ENCODE measurements at regions not wholly inside any gene's neighbourhood (a gene's known extent, or its start where the extent isn't known, plus 50 kb on each side); places are given as distances from the start of the nearest gene placed in this dataset.
"Not testable (repeated sequence)": the region's sequence is repeated elsewhere in the genome, so short reads cannot be mapped to it uniquely, and the experiment has no call there.

DNA sequence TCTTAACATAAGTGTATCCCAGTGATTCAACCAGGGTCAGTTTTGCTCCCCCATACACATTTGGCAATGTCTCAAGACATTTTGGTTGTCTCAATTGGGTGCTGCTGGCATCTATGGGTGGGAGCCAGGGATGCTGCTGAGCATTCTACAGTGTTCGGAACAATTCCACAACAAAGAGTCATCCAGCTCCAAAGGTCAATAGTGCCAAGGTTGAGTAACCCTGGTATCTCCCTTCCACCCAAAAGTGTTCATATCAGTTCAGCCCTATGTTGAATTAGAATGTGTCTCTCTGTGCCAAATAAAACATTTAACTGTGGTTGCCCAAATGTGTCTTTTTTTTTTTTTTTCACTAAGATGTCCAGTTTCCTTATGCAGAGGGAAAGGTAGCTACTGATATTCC is 129.4 kb upstream of the RAI2 start:
- Mint-ChIP-seq H3K4me1 (ENCODE audit: low read depth) (peaks cover 18% of the 10 kb centered on the region), H3K4me3 (no peak overlapping the region)
- no peak for ATAC-seq (replicated peaks in 1 of 2)

DNA sequence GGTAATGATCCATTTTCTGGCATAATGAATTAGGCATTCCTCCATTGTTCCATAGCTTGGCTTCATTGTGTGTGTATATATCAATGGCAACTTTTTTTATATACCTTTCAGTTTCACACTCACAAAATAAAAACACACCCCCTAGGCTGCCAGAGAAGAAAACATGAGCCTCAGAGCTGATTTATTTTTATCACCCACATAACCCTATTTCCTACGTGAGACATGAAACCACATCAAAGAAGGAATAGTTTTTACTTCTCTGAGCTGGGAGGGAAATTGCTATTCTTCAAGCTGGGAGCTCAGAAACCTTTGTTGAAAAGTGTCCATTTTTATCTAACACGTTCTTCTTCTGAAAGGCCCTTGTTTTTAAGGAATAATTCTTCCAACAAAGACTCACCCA is 126.7 kb upstream of the RAI2 start:
- DNase-seq (no peak), ATAC-seq (replicated peaks in 1 of 2) (peak in 1 of 2 donors; percentile 59)
- H3K27me3 Mint-ChIP-seq (ENCODE audit: low read depth): peaks cover 9% of the 10 kb centered on the region
- H3K4me3 Mint-ChIP-seq: no peak overlapping the region
- no peak overlapping the region for H3K27ac Mint-ChIP-seq
- no peaks in the 10 kb centered on the region for H3K36me3 Mint-ChIP-seq (ENCODE audit: insufficient read depth in 2 of 2)
- H3K4me1 Mint-ChIP-seq (ENCODE audit: low read depth): peaks cover 20% of the 10 kb centered on the region
- no peaks in the 10 kb centered on the region for H3K9me3 Mint-ChIP-seq

More for the DNA sequence above, 129.4 kb upstream of the RAI2 start:
- Mint-ChIP-seq H3K36me3 (ENCODE audit: insufficient read depth in 2 of 2) (no peaks in the 10 kb centered on the region), H3K27ac (no peak overlapping the region), H3K9me3 (no peaks in the 10 kb centered on the region), H3K27me3 (ENCODE audit: low read depth) (peaks cover 9% of the 10 kb centered on the region)
- DNase-seq: no peak

DNA sequence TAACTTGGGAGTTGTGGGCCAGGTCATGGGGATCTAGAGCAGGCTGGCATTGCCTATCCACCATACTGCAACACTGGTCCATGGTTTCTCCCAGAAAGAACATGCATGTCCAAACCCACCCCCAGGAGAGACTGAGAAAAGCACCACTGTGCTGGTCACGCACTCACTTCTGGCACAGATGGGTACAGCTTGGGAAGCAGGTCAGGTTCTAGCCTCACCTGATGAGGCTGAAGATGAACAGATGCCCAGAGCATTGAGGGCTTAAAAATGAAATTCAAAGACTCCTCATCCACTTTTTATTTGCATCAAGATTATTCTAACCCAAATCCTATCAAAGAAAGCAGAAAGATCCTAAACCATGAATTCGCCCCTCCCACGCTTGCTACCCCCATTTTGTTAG is 125.9 kb upstream of the RAI2 start:
- DNase-seq: no peak
- Mint-ChIP-seq H3K9me3 (no peaks in the 10 kb centered on the region), H3K27me3 (ENCODE audit: low read depth) (peaks cover 11% of the 10 kb centered on the region), H3K36me3 (ENCODE audit: insufficient read depth in 2 of 2) (no peaks in the 10 kb centered on the region), H3K4me3 (no peak overlapping the region), H3K4me1 (ENCODE audit: low read depth) (peaks cover 20% of the 10 kb centered on the region), H3K27ac (no peak overlapping the region)
- no peak for ATAC-seq (replicated peaks in 1 of 2)

DNA sequence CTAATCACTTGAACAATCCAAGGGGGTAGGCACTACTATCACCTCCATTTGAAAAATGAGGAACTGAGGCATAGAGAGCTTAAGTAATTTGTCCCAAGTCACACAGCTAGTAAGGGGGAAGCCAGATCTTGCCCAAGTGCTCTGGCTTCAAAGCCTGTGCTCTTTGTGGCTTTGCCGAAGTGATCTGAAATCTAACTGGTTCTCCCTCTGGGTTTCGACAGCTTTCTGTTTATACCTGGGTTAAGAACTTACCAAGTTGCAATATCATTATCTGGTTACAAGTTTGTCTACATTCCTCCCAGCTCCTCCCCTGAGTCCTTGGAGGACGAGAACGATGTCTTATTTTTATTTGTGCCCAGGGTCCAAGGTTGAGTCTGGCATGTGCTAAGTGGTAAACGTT is 125.3 kb upstream of the RAI2 start:
- no peak for ATAC-seq (replicated peaks in 1 of 2)
- H3K9me3 Mint-ChIP-seq: no peaks in the 10 kb centered on the region
- H3K4me3 Mint-ChIP-seq: no peak overlapping the region
- peaks cover 17% of the 10 kb centered on the region for H3K27me3 Mint-ChIP-seq (ENCODE audit: low read depth)
- H3K4me1 Mint-ChIP-seq (ENCODE audit: low read depth): peaks cover 20% of the 10 kb centered on the region
- no peaks in the 10 kb centered on the region for H3K36me3 Mint-ChIP-seq (ENCODE audit: insufficient read depth in 2 of 2)
- H3K27ac Mint-ChIP-seq: no peak overlapping the region
- no peak for DNase-seq

DNA sequence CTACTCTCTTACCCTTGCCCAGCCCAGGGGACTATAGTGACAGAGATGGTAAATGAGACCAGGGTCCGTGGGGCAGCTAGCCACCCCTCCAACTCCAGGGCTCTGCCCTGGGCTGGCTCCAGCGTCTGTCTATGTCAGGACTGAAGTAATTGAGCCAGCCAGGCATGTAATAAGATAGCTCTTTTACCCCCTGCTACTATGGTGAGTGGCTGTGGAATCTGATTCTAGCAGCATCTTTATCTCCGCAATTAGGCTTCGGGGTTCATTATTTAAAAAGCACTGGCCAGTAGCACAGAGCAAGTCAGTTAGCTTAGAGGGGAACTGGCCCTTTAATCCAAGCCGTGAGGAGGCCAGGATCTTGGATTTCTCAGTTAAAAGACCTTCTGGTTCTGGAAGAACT is 123.3 kb upstream of the RAI2 start:
- ATAC-seq (replicated peaks in 1 of 2) (no peak), DNase-seq (no peak)
- Mint-ChIP-seq H3K27ac (no peak overlapping the region), H3K4me1 (ENCODE audit: low read depth) (peaks cover 20% of the 10 kb centered on the region), H3K4me3 (no peak overlapping the region), H3K9me3 (no peaks in the 10 kb centered on the region), H3K27me3 (ENCODE audit: low read depth) (peaks cover 14% of the 10 kb centered on the region), H3K36me3 (ENCODE audit: insufficient read depth in 2 of 2) (no peaks in the 10 kb centered on the region)

- Mint-ChIP-seq H3K4me1 (ENCODE audit: low read depth) (peaks cover 20% of the 10 kb centered on the region), H3K36me3 (ENCODE audit: insufficient read depth in 2 of 2) (no peaks in the 10 kb centered on the region), H3K4me3 (no peak overlapping the region), H3K27ac (no peak overlapping the region), H3K27me3 (ENCODE audit: low read depth) (peaks cover 13% of the 10 kb centered on the region), H3K9me3 (no peaks in the 10 kb centered on the region)
- DNase-seq (no peak), ATAC-seq (replicated peaks in 1 of 2) (no peak)
Measured at GRCh38 chrX:17983389-17983788, 122.3 kb upstream of the RAI2 start.

- no peak for DNase-seq
- H3K36me3 Mint-ChIP-seq (ENCODE audit: insufficient read depth in 2 of 2): no peaks in the 10 kb centered on the region
- peaks cover 0 to 1% of the 10 kb centered on the region in 2 donors for H3K9me3 Mint-ChIP-seq
- H3K4me3 Mint-ChIP-seq: no peak overlapping the region
- no peaks in the 10 kb centered on the region for H3K4me1 Mint-ChIP-seq (ENCODE audit: low read depth)
- no peak overlapping the region for H3K27ac Mint-ChIP-seq
- peaks cover 20% of the 10 kb centered on the region for H3K27me3 Mint-ChIP-seq (ENCODE audit: low read depth)
- no peak for ATAC-seq (replicated peaks in 1 of 2)
Measured at GRCh38 chrX:17977696-17978095, 116.6 kb upstream of the RAI2 start.

GRCh38 chrX:17976955-17977354 is 115.9 kb upstream of the RAI2 start:
- H3K4me3 Mint-ChIP-seq: no peak overlapping the region
- peaks cover 0 to 1% of the 10 kb centered on the region in 2 donors for H3K9me3 Mint-ChIP-seq
- ATAC-seq (replicated peaks in 1 of 2) (no peak), DNase-seq (no peak)
- peaks cover 17% of the 10 kb centered on the region for H3K27me3 Mint-ChIP-seq (ENCODE audit: low read depth)
- no peaks in the 10 kb centered on the region for H3K4me1 Mint-ChIP-seq (ENCODE audit: low read depth)
- no peak overlapping the region for H3K27ac Mint-ChIP-seq
- no peaks in the 10 kb centered on the region for H3K36me3 Mint-ChIP-seq (ENCODE audit: insufficient read depth in 2 of 2)

- H3K27me3 Mint-ChIP-seq (ENCODE audit: low read depth); DNase-seq; H3K4me1 Mint-ChIP-seq (ENCODE audit: low read depth); ATAC-seq (replicated peaks in 1 of 2); H3K36me3 Mint-ChIP-seq (ENCODE audit: insufficient read depth in 2 of 2); H3K4me3 Mint-ChIP-seq; H3K27ac Mint-ChIP-seq; H3K9me3 Mint-ChIP-seq: not testable (repeated sequence)
Measured at GRCh38 chrX:17975349-17975748, 114.3 kb upstream of the RAI2 start.

DNA sequence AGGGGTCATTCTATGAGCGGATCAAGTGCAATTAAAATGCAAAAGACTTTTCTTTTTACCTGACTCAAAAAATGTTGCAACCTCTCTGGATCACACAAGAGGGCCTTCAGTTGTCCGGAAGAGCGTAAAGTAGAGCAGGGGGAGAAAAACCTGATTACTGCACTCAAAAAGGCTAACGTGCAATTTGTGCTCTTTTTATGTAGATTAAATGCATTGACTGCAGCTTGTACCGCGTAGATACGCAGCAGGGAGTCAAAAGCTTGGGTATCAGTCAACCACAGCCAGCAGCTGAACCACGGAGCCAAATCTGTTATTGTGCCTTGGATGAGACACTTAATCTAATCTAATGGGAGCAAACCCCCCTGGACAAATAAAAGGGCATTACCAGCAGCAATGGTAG is 107.3 kb upstream of the RAI2 start:
- Mint-ChIP-seq H3K27me3 (ENCODE audit: low read depth) (no peaks in the 10 kb centered on the region), H3K4me3 (no peak overlapping the region), H3K27ac (no peak overlapping the region), H3K36me3 (ENCODE audit: insufficient read depth in 2 of 2) (no peaks in the 10 kb centered on the region), H3K9me3 (peaks cover 0 to 1% of the 10 kb centered on the region in 2 donors), H3K4me1 (ENCODE audit: low read depth) (no peaks in the 10 kb centered on the region)
- DNase-seq (no peak), ATAC-seq (replicated peaks in 1 of 2) (no peak)

DNA sequence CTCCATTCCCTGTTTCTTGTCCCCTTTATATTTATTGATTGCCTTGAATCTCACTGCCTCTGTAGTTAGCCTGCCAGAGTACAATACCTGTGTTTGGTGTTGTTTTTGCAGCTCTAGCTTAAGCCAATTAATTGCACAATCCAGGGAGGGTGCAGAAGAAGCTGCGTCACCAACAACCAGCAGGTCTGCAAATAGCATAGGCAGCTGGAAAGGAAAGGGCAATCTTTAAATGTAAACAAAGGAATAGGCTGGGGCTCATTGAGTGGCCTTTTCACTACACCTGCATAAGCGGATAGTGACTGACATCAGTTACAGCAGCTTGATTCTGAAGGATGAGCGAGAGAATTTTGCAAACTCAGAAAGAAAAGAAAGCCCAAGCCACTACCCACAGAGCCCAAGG is 106.8 kb upstream of the RAI2 start:
- Mint-ChIP-seq H3K36me3 (ENCODE audit: insufficient read depth in 2 of 2) (no peaks in the 10 kb centered on the region), H3K27ac (no peak overlapping the region), H3K4me1 (ENCODE audit: low read depth) (no peaks in the 10 kb centered on the region), H3K9me3 (peaks cover 0 to 2% of the 10 kb centered on the region in 2 donors), H3K4me3 (no peak overlapping the region), H3K27me3 (ENCODE audit: low read depth) (peaks cover 3% of the 10 kb centered on the region)
- ATAC-seq (replicated peaks in 1 of 2): no peak
- no peak for DNase-seq

- DNase-seq (no peak), ATAC-seq (replicated peaks in 1 of 2) (no peak)
- Mint-ChIP-seq H3K9me3 (peaks cover 0 to 1% of the 10 kb centered on the region in 2 donors), H3K27me3 (ENCODE audit: low read depth) (peaks cover 7% of the 10 kb centered on the region), H3K4me3 (no peak overlapping the region), H3K27ac (no peak overlapping the region), H3K4me1 (ENCODE audit: low read depth) (no peaks in the 10 kb centered on the region), H3K36me3 (ENCODE audit: insufficient read depth in 2 of 2) (no peaks in the 10 kb centered on the region)
Measured at GRCh38 chrX:17964871-17965270, 103.8 kb upstream of the RAI2 start.

DNA sequence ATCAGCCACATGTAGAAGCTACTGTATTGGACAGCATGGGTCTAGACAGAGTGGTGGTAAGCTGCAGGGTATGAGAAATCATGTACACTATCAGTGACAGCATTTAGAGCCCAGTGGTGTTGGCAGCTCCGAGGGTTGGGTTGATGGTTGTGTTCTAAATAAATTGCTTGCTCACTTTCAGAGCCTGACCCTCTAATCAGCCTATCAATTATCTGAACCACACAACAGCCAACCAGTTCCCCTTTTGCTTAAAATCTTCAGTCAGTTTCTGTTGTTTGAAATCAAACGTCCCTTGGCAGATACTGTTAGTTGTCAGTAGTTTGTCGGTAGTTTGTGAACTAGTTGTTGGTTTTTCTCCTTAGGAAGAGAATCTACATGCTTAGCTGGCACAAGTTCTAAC is 99.8 kb upstream of the RAI2 start:
- no peak for ATAC-seq (replicated peaks in 1 of 2)
- H3K36me3 Mint-ChIP-seq (ENCODE audit: insufficient read depth in 2 of 2): no peaks in the 10 kb centered on the region
- no peaks in the 10 kb centered on the region for H3K4me1 Mint-ChIP-seq (ENCODE audit: low read depth)

DNA sequence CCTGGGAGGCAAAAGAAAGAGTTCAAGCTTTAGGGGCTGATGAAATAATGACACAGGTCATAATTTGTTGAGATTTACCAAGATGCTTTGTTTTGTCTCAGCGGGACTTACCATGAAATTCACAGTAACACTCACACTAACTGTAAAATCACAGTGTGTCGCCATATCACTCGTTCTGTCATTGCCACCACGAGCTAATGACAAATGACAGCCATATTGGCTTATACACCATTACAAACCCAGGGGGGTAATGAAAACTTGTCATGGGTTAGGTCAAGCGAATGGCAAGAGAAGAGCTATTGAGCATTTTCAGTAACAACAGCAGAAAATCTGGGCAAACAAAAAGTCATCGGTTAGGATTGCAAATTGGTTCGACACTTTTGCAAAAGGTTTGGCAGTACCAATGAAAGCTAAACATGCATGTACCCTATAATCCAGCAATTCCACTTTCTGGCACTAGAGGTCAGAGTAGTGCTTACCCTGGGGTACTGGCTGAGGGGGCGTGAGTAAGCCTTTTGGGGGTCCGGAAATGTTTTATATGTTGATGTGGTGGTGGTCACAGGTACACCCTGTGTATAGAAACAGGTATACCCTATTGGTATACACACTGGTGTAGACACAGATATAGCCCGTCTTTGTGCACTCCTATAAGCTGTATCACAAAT is 83.9 kb upstream of the RAI2 start:
- H3K27ac Mint-ChIP-seq: no peak overlapping the region
- peaks cover 4% of the 10 kb centered on the region for H3K27me3 Mint-ChIP-seq (ENCODE audit: low read depth)
- no peak overlapping the region for H3K4me3 Mint-ChIP-seq
- ATAC-seq (replicated peaks in 1 of 2): no peak
- peaks cover 0 to 2% of the 10 kb centered on the region in 2 donors for H3K36me3 Mint-ChIP-seq (ENCODE audit: insufficient read depth in 2 of 2)
- DNase-seq: peak; percentile 3 to 13
- H3K4me1 Mint-ChIP-seq (ENCODE audit: low read depth): no peaks in the 10 kb centered on the region
- peaks cover 0 to 3% of the 10 kb centered on the region in 2 donors for H3K9me3 Mint-ChIP-seq

More for the DNA sequence above, 99.8 kb upstream of the RAI2 start:
- DNase-seq: no peak
- Mint-ChIP-seq H3K27me3 (ENCODE audit: low read depth) (peaks cover 19% of the 10 kb centered on the region), H3K9me3 (peaks cover 0 to 1% of the 10 kb centered on the region in 2 donors), H3K27ac (no peak overlapping the region), H3K4me3 (no peak overlapping the region)

Measured in activated T-cell treated with anti-CD3 and anti-CD28 coated beads, Interleukin-2, amount 50 U/mL, for 72 hours (primary cell).